ENCODE measurements at regions not wholly inside any gene's neighbourhood (a gene's known extent, or its start where the extent isn't known, plus 50 kb on each side); places are given as distances from the start of the nearest gene placed in this dataset.

GRCh38 chr5:67676863-67677262 is 480.3 kb upstream of the CD180 start:
- TF ChIP-seq CTCF (IDR thresholded peaks at IDR 0.05; ENCODE audit: low read depth, low read length, missing input control) (no peak), REST (IDR thresholded peaks at IDR 0.05) (no peak), MAX (IDR thresholded peaks at IDR 0.05) (no peak), YY1 (IDR thresholded peaks at IDR 0.05) (no peak), SP1 (IDR thresholded peaks at IDR 0.05) (no peak)

Measured in liver (tissue), 3 donors.